Stimulated activated CD4-positive, alpha-beta T cell treated with anti-CD3 and anti-CD28 coated beads, Interleukin-1b, Interleukin-23, amount 100 ng/mL, for 4 hours (primary cell): ENCODE measurements at regions not wholly inside any gene's neighbourhood (a gene's known extent, or its start where the extent isn't known, plus 50 kb on each side); places are given as distances from the start of the nearest gene placed in this dataset.

Experiments
- DNase-seq, 2 donors: peaks; one replicate each; pipeline ENCODE4 v3.0.0-alpha.2; 2020; ENCODE audit warnings: low read depth in 2 of 2

- no peak for DNase-seq
These were observed 58.1 kb upstream of the TJP1 start for GRCh38 chr15:29880341-29880740.

- no peak for DNase-seq
These were observed 52.7 kb upstream of the TJP1 start for GRCh38 chr15:29874977-29875376.

GRCh38 chr15:29873947-29874411 is 51.7 kb upstream of the TJP1 start:
- DNase-seq, result no peak

DNA sequence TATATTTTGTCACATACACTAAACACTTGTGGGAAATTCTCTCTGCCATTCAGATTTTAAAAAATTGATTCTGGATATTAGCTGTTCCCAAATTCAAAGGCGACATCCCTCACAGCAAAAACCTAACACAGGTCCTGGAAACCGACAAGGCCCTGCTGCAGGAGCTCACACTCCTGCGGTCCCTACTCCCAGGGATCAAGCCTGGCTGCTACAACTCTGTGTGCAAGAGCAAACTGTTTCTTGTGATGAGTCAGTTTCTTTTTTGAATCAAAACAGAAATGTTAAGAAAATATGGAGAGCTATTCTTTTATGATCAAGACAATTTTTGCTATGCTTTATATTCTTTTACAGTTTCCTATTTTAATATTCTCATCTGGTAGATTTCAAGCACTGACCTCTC is 51.0 kb upstream of the TJP1 start:
- no peak for DNase-seq

DNA sequence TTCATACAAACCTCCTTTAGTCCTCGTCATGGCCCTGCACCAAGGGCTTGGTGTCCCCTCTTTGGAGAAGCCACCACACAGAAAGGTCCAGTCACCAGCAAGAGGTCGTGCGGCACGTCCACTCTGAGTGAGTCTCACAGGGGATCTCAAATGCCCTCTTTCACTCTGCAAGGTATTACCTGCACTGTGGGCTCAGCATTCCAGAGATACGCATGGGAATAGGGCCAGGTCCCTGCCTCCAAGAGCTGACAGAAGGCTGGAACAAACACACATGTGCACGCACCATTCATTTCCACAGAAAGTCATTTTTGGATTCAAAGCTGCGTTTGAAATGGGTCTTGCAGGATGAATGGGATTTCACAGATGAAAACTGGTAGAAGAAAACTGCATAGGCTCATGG is 50.4 kb upstream of the TJP1 start:
- DNase-seq, result no peak
